HL-60 (cell line): ENCODE measurements at regions not wholly inside any gene's neighbourhood (a gene's known extent, or its start where the extent isn't known, plus 50 kb on each side); places are given as distances from the start of the nearest gene placed in this dataset.

Experiments used
- DNase-seq, 2 experiments: peaks; one replicate each; pipeline ENCODE4 v3.0.0-alpha.2; 2010 to 2020; ENCODE audit warnings: low read depth in 1 of 2, low spot score in 1 of 2
- H3K27ac ChIP-seq: fragments of 250-450 bp; sonication (Bioruptor Pico); replicated peaks from 2 replicates; pipeline ENCODE4 v1.5.1; 2020; ENCODE audit warnings: mild to moderate bottlenecking, moderate library complexity
- H3K27me3 ChIP-seq: fragments of 250-450 bp; sonication (Bioruptor Pico); 2 replicates; pipeline ENCODE4 v1.5.1; 2021; ENCODE audit warnings: mild to moderate bottlenecking, moderate library complexity; ENCODE audit not compliant: insufficient read depth, poor library complexity, severe bottlenecking
- H3K4me3 ChIP-seq: replicated peaks from 2 replicates; pipeline ENCODE4 v1.5.1; 2011; ENCODE audit warnings: mild to moderate bottlenecking, control low read depth, low read length; ENCODE audit not compliant: insufficient read depth
- CTCF ChIP-seq: IDR thresholded peaks from one replicate; pipeline ENCODE4 v1.5.1; 2011; ENCODE audit warnings: low read length, control low read depth, inconsistent platforms; ENCODE audit not compliant: insufficient read depth
- GABPA ChIP-seq: IDR thresholded peaks from 2 replicates; pipeline ENCODE4 v1.6.1; 2012; ENCODE audit warnings: low read depth
- POLR2AphosphoS5 ChIP-seq: IDR thresholded peaks from 2 replicates; pipeline ENCODE4 v1.6.1; 2012; ENCODE audit warnings: low read depth
- REST ChIP-seq: IDR thresholded peaks from 2 replicates; pipeline ENCODE4 v1.6.1; 2012; ENCODE audit warnings: low read depth; ENCODE audit not compliant: insufficient replicate concordance
- SPI1 ChIP-seq: IDR thresholded peaks from 2 replicates; pipeline ENCODE4 v1.6.1; 2012; ENCODE audit warnings: low read depth, mild to moderate bottlenecking, borderline replicate concordance

GRCh38 chr3:164375995-164376394 lies 702.3 kb downstream of the SI start:
- Histone ChIP-seq H3K27ac (no peak overlapping the region), H3K27me3 (no peaks in the 10 kb centered on the region), H3K4me3 (no peak overlapping the region)
- no peak for TF ChIP-seq CTCF
- no peak for TF ChIP-seq POLR2AphosphoS5
- TF ChIP-seq REST, result no peak
- no peak for TF ChIP-seq GABPA
- no peak for TF ChIP-seq SPI1
- no peak for DNase-seq

- TF ChIP-seq POLR2AphosphoS5, result no peak
- TF ChIP-seq SPI1, result no peak
- Histone ChIP-seq H3K27me3 (no peaks in the 10 kb centered on the region), H3K27ac (no peak overlapping the region), H3K4me3 (no peak overlapping the region)
- DNase-seq, result peak in 1 of 2 experiments; percentile 0
Observed at GRCh38 chr3:164375538-164375937, 702.8 kb downstream of the SI start.

- H3K27ac ChIP-seq, result no peak overlapping the region
- no peak overlapping the region for H3K4me3 ChIP-seq
- H3K27me3 ChIP-seq, result no peaks in the 10 kb centered on the region
- no peak for DNase-seq
- TF ChIP-seq GABPA, result no peak
Observed at GRCh38 chr3:164371681-164372080, 706.6 kb downstream of the SI start.

- no peak for TF ChIP-seq POLR2AphosphoS5
- TF ChIP-seq REST, result no peak
- no peak for TF ChIP-seq CTCF
- no peak for TF ChIP-seq GABPA
- no peak for TF ChIP-seq SPI1
- H3K27me3 ChIP-seq, result no peaks in the 10 kb centered on the region
- no peak overlapping the region for H3K27ac ChIP-seq
- no peak overlapping the region for H3K4me3 ChIP-seq
- DNase-seq, result no peak
Observed at GRCh38 chr3:164370970-164371369, 707.3 kb downstream of the SI start.

- Histone ChIP-seq H3K27ac (no peak overlapping the region), H3K27me3 (no peaks in the 10 kb centered on the region), H3K4me3 (no peak overlapping the region)
- TF ChIP-seq SPI1 (no peak), GABPA (no peak), REST (no peak), POLR2AphosphoS5 (no peak)
- no peak for DNase-seq
Observed at GRCh38 chr3:164365242-164365641, 713.1 kb downstream of the SI start.
